Fibroblast of villous mesenchyme (primary cell): ENCODE measurements at regions not wholly inside any gene's neighbourhood (a gene's known extent, or its start where the extent isn't known, plus 50 kb on each side); places are given as distances from the start of the nearest gene placed in this dataset.
A peak's percentile ranks its signal among the peaks of the same experiment; 100 is the strongest.

Experiments
- DNase-seq: peaks from one replicate; pipeline ENCODE4 v3.0.0-alpha.2; 2010; ENCODE audit warnings: low read depth
- H3K4me3 ChIP-seq: 2 replicates; pipeline ENCODE4 v1.5.1; 2011; ENCODE audit warnings: low read depth, mild to moderate bottlenecking, low read length
- TF ChIP-seq, protein P1 (sequence below): IDR thresholded peaks from 2 replicates; pipeline ENCODE4 v1.5.1; 2012; ENCODE audit warnings: low read depth, mild to moderate bottlenecking, low read length; ENCODE audit not compliant: insufficient read depth

DNA sequence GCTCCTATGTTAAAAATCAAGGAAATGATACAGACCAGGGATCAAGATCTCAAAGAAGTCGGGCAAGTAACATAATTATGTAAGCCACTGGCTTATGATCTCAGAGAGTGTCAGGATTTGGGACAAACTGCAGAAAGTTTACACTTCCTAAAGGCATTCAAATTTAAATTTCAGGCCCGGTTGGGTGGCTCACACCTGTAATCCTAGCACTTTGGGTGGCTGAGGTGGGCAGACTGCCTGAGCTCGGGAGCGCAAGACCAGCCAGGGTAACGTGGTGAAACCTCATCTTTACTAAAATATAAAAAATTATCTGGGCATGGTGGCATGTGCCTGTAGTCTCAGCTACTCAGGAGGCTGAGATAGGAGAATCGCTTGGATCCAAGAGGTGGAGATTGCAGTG lies 124.4 kb upstream of the UBE2E2 start:
- H3K4me3 ChIP-seq = no peak overlapping the region
- TF ChIP-seq, protein P1, sequence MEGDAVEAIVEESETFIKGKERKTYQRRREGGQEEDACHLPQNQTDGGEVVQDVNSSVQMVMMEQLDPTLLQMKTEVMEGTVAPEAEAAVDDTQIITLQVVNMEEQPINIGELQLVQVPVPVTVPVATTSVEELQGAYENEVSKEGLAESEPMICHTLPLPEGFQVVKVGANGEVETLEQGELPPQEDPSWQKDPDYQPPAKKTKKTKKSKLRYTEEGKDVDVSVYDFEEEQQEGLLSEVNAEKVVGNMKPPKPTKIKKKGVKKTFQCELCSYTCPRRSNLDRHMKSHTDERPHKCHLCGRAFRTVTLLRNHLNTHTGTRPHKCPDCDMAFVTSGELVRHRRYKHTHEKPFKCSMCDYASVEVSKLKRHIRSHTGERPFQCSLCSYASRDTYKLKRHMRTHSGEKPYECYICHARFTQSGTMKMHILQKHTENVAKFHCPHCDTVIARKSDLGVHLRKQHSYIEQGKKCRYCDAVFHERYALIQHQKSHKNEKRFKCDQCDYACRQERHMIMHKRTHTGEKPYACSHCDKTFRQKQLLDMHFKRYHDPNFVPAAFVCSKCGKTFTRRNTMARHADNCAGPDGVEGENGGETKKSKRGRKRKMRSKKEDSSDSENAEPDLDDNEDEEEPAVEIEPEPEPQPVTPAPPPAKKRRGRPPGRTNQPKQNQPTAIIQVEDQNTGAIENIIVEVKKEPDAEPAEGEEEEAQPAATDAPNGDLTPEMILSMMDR = no peak
- DNase-seq = no peak

DNA sequence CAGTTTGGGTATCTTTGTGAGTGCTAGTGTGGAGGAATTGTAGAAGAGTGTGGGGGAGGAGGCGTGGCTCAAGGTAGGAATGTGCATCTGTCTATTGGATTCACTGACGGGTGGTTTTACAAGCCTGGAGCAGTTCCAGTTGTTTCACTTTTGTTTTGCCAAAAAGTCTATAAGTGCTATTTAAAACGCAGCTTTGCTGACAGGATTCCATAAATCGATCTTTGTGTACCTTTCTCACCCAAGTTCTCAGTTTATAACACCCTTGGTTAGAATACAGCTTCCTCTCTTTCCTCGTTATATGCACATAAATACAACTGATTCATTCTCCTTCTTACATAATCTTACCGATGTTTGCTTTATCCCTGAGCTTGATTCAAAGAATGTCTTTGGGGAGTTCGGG lies 123.2 kb upstream of the UBE2E2 start:
- TF ChIP-seq, protein P1 = no peak
- no peak overlapping the region for H3K4me3 ChIP-seq
- peak; percentile 3 for DNase-seq

DNA sequence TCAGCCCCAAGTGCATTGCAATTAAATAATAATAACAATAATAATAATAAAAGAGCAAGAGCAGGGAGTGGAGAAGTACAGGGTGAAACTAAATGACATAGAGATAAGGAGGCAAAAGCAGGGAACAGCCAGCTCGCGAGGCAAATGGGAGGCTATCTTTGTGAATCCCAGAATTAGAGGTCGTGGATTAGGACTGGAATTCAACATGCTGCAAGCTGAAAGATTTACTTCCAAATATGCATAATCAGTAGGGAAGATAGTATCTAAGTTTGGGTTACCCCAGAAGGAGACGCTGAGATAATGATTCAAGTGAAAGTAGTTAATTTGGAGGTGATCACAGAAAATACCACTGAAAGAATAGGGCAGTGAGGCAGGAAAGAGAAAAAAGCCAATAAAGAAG lies 119.4 kb upstream of the UBE2E2 start:
- no peak for DNase-seq
- TF ChIP-seq, protein P1 = no peak
- no peak overlapping the region for H3K4me3 ChIP-seq

DNA sequence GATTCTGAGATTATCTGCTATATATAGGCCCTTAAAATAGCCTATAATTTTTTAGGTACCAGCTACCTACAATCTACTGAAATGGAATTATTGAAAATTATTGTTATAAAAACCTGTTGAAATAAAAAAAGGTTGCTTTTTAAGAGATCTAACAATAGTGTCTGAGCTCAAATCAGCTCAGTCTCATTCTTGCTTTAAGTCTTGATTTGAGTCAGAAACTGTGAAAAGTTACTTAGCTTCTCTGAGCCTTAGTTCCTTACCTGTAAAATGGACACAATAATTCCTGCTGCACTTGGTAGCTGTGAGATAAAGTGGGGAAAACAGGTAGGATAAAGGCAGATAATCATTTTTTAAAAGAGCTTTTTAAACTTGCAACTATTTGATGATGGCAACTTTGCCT lies 118.8 kb upstream of the UBE2E2 start:
- no peak for DNase-seq
- TF ChIP-seq, protein P1 = no peak
- no peak overlapping the region for H3K4me3 ChIP-seq

DNA sequence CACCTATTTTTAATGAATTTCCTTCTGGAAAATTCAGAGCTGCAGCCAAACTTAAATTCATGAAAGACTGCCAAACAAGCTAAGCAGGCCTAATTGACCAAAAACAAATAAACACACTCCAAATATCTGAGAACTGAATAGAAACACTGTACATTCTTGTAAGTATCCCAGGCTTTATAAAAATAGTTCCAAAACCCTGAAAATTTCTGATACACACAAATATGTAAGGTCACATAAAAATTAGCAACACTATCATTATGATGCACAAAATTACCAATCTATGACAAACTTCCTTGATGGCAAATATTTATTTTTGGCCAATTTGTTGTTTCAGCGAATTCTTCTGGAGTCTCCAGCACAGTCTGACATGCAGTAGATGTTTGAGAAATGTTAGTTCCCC lies 117.9 kb upstream of the UBE2E2 start:
- TF ChIP-seq, protein P1 = no peak
- H3K4me3 ChIP-seq = no peak overlapping the region
- DNase-seq = no peak

DNA sequence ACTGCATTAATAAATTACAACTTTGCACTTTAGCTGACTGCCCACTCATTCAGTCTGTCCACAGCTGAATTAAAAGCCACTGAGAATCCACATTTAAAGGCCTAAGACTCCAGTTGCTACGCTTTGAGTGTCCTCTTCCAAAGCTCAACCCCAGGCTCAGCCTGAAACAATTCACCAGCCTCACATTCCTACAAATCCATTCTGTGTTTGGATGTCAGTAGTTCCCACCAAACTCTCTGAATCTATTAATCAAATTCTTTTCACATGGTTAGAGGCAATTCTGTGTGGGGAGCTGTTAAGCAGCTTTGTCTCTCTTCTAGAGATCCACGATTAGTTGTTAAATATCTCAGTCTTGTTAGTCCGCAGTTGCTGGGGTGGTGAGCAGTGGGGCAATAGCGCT lies 116.8 kb upstream of the UBE2E2 start:
- no peak overlapping the region for H3K4me3 ChIP-seq
- TF ChIP-seq, protein P1 = no peak
- DNase-seq = no peak

DNA sequence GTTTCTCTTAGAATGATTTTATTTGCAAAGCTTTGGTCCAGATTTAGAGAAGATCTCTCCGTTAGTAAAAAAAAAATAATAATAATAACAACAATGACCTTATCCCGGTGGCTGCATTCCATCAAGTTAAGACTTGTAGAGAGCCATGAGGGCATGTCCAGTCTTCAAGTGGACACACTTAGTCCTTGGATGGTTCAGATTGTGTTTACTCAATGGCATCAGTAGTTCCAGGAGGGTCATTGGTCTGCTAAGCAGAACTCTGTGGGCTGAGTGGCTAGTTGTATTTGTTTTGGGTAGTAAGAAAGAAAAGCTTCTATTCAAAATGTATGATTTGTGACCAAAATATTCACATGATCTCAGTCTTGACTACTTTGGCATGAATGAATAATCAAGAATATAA lies 116.3 kb upstream of the UBE2E2 start:
- H3K4me3 ChIP-seq = no peak overlapping the region
- TF ChIP-seq, protein P1 = no peak
- DNase-seq = no peak
